ENCODE measurements at regions not wholly inside any gene's neighbourhood (a gene's known extent, or its start where the extent isn't known, plus 50 kb on each side); places are given as distances from the start of the nearest gene placed in this dataset.

GRCh38 chr14:38350102-38350501, 94.2 kb upstream of the CLEC14A start:
- no peak for TF ChIP-seq POLR2A (IDR thresholded peaks at IDR 0.05)
- TF ChIP-seq CTCF (IDR thresholded peaks at IDR 0.05): no peak

Data from body of pancreas (tissue), 4 donors.